HG03558 (cell line): ENCODE measurements at regions not wholly inside any gene's neighbourhood (a gene's known extent, or its start where the extent isn't known, plus 50 kb on each side); places are given as distances from the start of the nearest gene placed in this dataset.
"Not testable (repeated sequence)": the region's sequence is repeated elsewhere in the genome, so short reads cannot be mapped to it uniquely, and the experiment has no call there.

Source experiments
- ATAC-seq: cut with Tn5 transposase; IDR thresholded peaks from one replicate; pipeline ENCODE4 v1.9.1; 2021; ENCODE audit warnings: moderate number of reproducible peaks; ENCODE audit not compliant: unreplicated experiment; ENCODE audit errors: extremely low read depth

- ATAC-seq: no peak
Measured at GRCh38 chr4:79850626-79851025, 222.4 kb downstream of the ANTXR2 start.

DNA sequence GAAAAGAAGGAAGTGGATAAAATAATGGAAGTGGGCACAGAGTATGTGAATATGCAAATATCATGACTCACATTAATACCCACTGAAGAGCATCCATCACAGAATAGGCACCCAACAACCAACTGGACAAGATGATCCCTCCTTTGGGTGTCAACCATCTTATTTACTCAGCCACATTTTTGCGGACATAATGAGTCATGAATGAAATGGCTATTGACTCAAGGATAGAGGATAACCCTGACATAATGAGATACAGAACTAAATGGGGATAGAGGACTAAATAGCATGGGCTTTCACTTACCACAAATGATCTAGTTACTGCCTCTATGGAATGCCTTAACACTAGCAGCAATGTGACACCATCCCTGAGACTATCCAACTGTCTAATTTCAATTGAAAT, 224.7 kb downstream of the ANTXR2 start:
- ATAC-seq: no peak

DNA sequence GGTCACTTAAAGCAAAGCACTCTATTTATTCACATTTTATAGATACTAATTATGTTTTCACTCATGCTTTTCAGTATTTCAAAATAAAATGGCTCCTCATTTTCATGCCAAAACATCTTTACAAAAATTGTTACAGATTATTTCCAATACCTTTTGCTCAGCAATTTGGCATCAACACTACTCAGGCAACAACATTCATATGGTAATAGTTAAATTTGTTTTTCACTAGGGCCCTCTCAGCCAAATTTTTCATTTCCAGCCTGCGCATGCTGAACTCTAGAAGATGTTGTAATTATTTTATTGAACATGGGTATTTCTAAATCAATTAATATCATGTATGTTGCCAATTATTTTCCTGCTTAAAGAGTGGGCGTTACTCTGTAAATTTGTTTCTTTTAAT, 225.6 kb downstream of the ANTXR2 start:
- no peak for ATAC-seq

DNA sequence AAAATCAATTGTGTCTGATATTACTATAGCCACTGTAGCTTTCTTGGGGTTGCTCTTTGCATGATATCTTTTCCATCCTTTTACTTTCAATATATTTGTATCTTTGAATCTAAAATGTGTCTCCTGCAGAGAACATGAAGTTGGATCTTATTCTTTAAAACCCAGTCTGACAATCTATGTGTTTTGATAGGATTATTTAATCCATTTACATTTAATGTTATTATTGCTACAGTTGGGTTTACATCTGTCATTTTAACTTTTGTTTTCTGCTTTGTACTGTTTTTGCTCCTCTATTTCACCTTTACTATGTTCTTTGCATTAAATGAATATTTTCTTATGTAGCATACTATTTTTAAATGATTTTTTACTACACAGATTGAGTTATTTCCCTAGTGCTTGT, 230.9 kb downstream of the ANTXR2 start:
- no peak for ATAC-seq

DNA sequence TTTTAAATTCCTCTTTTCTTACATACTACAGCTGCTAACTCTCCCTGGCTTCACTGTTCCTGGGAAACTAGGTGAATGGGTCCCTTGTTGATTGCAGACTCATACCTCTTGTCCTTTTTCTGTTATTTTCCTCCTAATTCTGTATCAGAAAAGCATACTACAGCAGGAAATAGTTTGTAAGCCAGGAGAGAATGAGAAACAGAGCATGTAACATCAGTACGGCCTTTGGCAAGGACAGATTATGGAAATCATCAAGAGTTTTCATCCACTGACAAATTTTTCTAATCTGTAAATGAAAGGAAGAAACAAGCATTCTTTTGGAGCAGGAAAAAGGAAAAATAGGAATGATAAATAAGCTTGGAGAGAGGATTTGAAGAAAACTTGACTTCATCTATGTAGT, 239.2 kb downstream of the ANTXR2 start:
- ATAC-seq: no peak

DNA sequence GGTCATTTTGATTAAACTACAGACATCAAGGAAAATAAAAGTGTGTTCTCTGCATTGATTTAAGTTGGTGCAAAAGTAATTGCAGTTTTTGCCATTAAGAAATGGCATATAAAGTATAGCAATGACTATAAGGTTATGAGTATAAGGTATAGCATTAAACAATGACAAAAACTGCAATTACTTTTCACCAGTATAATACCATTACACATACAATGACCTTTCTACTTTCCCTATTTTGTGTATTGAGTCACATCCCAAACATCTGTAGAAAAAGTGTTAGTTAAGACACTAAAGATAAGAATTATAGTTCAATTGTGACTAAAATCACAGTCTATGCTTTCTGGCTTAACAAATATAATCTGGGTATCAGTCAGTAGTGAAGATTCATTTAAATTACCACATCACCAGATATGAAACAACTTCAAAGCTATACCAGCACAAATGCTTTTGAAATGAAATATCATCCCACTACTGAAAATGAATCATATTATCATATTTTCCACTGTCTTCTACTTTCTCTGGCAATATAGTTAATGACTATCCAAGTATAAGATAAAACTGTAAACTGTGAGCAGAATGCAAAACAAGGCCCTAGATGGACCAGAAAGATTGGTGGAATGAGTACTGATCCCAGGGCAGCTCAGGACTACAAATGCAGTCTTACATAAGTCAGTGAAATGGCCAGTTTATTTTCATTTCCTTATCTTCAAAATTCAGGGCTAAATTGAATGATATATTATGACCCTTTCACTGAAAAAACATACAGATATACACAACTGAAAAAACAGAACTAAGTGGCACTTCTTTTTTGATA, 241.1 kb downstream of the ANTXR2 start:
- ATAC-seq: no peak

DNA sequence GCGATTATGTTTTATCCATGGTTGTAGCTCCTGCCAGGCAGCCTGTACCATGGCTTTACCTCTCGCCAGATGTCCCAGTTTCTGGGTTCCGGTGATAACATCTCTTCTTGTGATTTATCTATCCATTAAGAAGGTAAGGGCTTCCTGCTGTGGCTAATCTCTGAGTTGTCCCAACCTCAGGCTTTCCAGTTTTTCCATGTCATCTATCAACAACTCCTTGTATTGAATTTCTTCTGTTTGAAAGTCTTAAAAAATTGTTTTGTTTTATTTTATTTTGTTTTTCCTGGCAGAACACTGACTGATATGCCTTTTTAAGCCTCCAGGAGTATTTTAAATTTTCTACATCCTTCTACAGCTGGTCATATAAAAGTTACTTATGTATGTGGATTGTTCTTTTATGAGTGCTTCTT, 241.9 kb downstream of the ANTXR2 start:
- no peak for ATAC-seq

- ATAC-seq: no peak
Measured at GRCh38 chr4:79827283-79827682, 245.7 kb downstream of the ANTXR2 start.

GRCh38 chr4:79823148-79823763, 249.8 kb downstream of the ANTXR2 start:
- no peak for ATAC-seq

GRCh38 chr4:79820427-79820826, 252.6 kb downstream of the ANTXR2 start:
- no peak for ATAC-seq

DNA sequence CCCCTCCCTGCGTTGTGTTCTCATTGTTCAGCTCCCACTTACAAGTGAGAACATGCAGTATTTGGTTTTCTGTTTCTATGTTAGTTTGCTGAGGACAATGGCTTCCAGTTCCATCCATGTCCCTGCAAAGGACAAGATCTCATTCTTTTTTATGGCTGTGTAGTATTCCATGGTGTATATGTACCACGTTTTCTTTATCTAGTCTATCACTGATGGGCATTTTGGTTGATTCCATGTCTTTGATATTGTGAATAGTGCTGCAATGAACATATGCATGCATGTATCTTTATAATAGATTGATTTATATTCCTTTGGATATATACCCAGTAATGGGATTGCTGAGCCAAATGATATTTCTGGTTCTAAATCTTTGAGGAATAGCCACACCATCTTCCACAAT, 265.1 kb downstream of the ANTXR2 start:
- ATAC-seq: not testable (repeated sequence)

GRCh38 chr4:79798047-79798446, 275.0 kb downstream of the ANTXR2 start:
- no peak for ATAC-seq

GRCh38 chr4:79796948-79797347, 276.1 kb downstream of the ANTXR2 start:
- ATAC-seq: no peak

GRCh38 chr4:79788884-79789283, 284.1 kb downstream of the ANTXR2 start:
- ATAC-seq: no peak

DNA sequence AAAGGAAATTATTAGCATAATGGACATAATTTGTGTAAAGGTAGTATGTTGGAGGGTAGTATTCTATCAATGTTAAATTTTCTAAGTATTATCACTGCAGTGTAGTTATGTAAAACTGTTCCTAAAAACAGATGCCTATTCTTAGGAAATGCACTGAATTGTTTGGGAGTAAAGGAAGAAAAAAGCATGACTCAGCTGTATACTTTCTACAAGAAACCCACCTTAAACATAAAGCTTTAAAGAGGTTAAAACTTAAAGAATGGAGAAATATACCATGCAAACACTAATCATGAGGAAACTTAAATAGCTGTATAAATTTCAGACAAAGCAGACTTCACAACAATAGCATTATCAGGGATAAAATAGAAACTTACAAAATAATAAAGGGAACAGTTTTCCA, 292.9 kb downstream of the ANTXR2 start:
- no peak for ATAC-seq

GRCh38 chr4:79772510-79772909, 300.5 kb downstream of the ANTXR2 start:
- no peak for ATAC-seq

DNA sequence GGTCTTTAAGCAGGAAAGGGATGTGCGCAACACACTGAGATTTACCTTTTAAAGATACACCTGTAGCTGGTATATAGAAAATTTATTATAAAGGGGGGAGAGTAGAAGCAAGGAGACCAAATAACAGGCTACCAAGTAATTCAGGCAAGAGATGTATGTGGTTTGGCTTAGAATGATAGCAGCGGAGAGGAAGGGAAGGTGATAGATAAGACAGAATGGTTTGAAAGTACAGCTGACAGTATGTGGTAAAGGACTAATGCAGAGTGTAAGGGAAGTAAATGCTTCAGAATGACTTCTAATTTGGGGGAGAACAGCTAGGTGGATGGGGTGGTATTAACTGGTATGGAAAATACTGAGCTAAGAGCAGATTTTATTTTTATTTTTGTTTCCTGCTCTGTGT, 308.9 kb downstream of the ANTXR2 start:
- ATAC-seq: no peak

DNA sequence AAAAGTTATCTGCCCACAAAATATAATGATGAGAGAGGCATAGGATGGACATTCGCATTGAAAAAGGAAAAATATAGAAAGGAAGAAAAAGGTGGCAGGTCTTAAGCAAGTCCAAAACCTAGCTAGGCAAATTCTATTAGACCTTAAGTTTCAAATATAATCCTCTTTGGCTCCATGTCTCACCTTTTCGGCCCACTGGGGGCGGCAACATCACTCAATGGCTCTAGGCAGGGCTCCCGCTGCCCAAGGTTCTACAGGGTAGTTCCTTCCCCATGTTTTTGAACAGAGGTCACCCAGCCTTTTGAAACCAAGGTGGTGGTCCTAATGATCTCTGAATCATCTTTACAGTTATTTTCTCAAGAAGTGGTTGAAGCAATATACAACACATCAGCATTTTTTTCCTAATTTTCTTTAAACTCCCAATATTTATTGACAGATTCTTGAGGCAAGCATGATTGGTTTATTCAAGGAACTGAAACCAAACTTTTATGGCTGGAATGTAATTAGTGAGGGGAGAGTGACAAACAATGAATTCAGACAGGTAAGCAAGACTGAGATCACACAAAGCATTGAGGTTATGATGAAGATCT, 309.4 kb downstream of the ANTXR2 start:
- ATAC-seq: no peak

GRCh38 chr4:79759793-79760192, 313.2 kb downstream of the ANTXR2 start:
- no peak for ATAC-seq

- no peak for ATAC-seq
Measured at GRCh38 chr4:79757600-79757999, 315.4 kb downstream of the ANTXR2 start.

DNA sequence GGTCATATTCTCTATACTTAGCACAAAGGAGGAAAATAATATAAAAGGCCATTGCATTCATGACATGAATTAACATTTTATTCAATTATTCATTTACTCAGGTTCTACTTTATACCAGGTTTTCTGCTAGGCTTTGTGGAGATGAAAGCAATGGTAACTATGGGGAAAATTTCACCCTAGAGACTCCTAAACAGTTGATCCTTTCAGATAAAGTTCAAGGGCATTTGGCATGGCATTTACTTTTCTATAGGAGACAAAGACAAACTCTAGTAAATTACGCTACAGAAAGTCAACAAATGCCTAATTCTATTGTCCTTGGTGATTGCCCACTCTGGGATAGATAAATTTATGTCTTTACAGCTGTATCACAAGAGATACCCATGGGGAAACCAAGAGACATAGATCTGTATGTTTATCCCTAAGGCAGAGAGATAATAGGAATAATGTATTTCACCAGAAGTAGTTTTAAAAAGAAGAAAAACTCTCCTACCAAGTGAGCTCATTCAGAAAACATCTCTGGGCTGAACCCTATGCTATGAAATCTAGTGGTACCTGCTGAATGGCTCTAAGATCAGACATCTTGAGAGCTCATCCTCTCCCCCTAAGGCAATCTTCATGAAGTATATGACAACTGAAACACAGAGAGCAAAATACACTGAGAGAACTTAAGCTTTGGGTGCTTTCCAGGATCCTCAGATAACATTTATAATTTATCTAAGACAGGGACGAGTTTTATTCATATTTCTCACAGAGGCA, 316.7 kb downstream of the ANTXR2 start:
- no peak for ATAC-seq
